HL-60 (cell line): ENCODE measurements at regions not wholly inside any gene's neighbourhood (a gene's known extent, or its start where the extent isn't known, plus 50 kb on each side); places are given as distances from the start of the nearest gene placed in this dataset.
"Not testable (repeated sequence)": the region's sequence is repeated elsewhere in the genome, so short reads cannot be mapped to it uniquely, and the experiment has no call there.

Source experiments
- DNase-seq, 2 experiments: peaks; one replicate each; pipeline ENCODE4 v3.0.0-alpha.2; 2010 to 2020; ENCODE audit warnings: low read depth in 1 of 2, low spot score in 1 of 2
- H3K27ac ChIP-seq: fragments of 250-450 bp; sonication (Bioruptor Pico); replicated peaks from 2 replicates; pipeline ENCODE4 v1.5.1; 2020; ENCODE audit warnings: mild to moderate bottlenecking, moderate library complexity
- H3K27me3 ChIP-seq: fragments of 250-450 bp; sonication (Bioruptor Pico); 2 replicates; pipeline ENCODE4 v1.5.1; 2021; ENCODE audit warnings: mild to moderate bottlenecking, moderate library complexity; ENCODE audit not compliant: insufficient read depth, poor library complexity, severe bottlenecking
- H3K4me3 ChIP-seq: replicated peaks from 2 replicates; pipeline ENCODE4 v1.5.1; 2011; ENCODE audit warnings: mild to moderate bottlenecking, control low read depth, low read length; ENCODE audit not compliant: insufficient read depth
- CTCF ChIP-seq: IDR thresholded peaks from one replicate; pipeline ENCODE4 v1.5.1; 2011; ENCODE audit warnings: low read length, control low read depth, inconsistent platforms; ENCODE audit not compliant: insufficient read depth
- GABPA ChIP-seq: IDR thresholded peaks from 2 replicates; pipeline ENCODE4 v1.6.1; 2012; ENCODE audit warnings: low read depth
- POLR2AphosphoS5 ChIP-seq: IDR thresholded peaks from 2 replicates; pipeline ENCODE4 v1.6.1; 2012; ENCODE audit warnings: low read depth
- REST ChIP-seq: IDR thresholded peaks from 2 replicates; pipeline ENCODE4 v1.6.1; 2012; ENCODE audit warnings: low read depth; ENCODE audit not compliant: insufficient replicate concordance
- SPI1 ChIP-seq: IDR thresholded peaks from 2 replicates; pipeline ENCODE4 v1.6.1; 2012; ENCODE audit warnings: low read depth, mild to moderate bottlenecking, borderline replicate concordance

GRCh38 chr11:96538622-96539021 is 148.8 kb downstream of the JRKL start:
- no peak overlapping the region for H3K4me3 ChIP-seq
- H3K27me3 ChIP-seq: no peaks in the 10 kb centered on the region
- TF ChIP-seq POLR2AphosphoS5 (no peak), SPI1 (no peak), CTCF (no peak), GABPA (no peak), REST (no peak)
- H3K27ac ChIP-seq: no peak overlapping the region
- no peak for DNase-seq

DNA sequence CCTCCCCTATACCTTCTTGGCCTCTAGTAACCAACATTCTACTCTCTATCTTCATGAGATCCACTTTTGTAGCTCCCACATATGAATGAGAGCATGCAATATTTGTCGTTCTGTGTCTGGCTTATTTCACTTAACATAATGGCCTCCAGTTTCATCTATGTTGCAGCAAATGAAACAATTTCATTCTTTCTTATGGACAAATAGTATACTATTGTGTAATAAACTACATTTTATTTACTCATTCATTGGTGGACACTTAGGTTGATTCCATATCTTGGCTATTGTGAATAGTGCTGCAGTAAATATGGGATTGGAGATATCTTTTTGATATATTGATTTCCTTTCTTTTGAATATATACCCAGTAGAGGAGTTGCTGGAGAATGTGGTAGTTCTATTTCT is 151.1 kb downstream of the JRKL start:
- DNase-seq: no peak
- no peak overlapping the region for H3K27ac ChIP-seq
- H3K4me3 ChIP-seq: no peak overlapping the region
- H3K27me3 ChIP-seq: no peaks in the 10 kb centered on the region
- TF ChIP-seq SPI1: no peak
- no peak for TF ChIP-seq CTCF
- no peak for TF ChIP-seq REST
- TF ChIP-seq GABPA: no peak

DNA sequence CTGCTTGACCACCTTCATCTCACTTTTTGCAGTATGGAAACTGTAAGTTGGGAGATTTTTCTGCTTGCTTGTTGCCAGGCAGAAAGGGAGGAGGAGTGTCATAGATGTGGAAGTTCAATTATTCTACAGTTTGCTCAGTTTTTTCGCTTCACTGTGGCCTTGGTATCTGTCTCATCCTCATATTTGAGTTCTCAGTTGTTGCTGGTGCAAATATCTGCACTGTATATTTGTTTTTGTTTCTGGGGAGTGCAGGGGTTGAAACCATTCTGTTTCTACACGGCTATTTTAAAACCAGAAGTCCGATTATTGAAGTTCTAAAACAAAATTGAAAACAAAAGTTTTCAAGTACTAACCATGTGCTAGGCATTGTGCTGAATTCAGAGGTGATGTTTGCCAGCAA is 153.4 kb downstream of the JRKL start:
- no peak for DNase-seq
- H3K4me3 ChIP-seq: no peak overlapping the region

DNA sequence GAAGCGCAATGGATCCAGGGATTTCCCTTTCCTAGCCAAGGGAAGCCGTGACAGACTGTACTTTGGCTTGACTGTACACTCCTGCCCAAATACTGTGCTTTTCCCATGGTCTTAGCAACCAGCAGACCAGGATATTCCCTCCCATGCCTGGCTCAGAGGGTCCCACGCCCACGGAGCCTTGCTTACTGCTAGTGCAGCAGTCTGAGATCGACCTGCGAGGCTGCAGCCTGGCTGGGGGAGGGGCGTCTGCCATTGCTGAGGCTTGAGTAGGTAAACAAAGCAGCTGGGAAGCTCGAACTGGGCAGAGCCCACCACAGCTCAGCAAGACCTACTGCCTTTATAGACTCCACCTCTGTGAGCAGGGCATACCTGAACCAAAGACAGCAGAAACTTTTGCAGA is 155.4 kb downstream of the JRKL start:
- H3K27me3 ChIP-seq, H3K27ac ChIP-seq, DNase-seq, H3K4me3 ChIP-seq: not testable (repeated sequence)

More for the DNA sequence above, 153.4 kb downstream of the JRKL start:
- TF ChIP-seq CTCF (no peak), POLR2AphosphoS5 (no peak), SPI1 (no peak), REST (no peak), GABPA (no peak)
- Histone ChIP-seq H3K27ac (no peak overlapping the region), H3K27me3 (no peaks in the 10 kb centered on the region)
